ENCODE measurements at regions not wholly inside any gene's neighbourhood (a gene's known extent, or its start where the extent isn't known, plus 50 kb on each side); places are given as distances from the start of the nearest gene placed in this dataset.

- intact Hi-C loops (cut with micrococcal nuclease), result no loop called here
- no peaks in the 10 kb centered on the region for H3K4me1 ChIP-seq (ENCODE audit: insufficient read depth, low read length)
- no peak for TF ChIP-seq CTCF (conservative IDR thresholded peaks at IDR 0.05; ENCODE audit: low read depth, low read length)
- no peaks in the 10 kb centered on the region for H3K9me2 ChIP-seq (replicated peaks; ENCODE audit: low read length)
- ATAC-seq (no peak), DNase-seq (no peak)
- H3K9me3 ChIP-seq (ENCODE audit: low read length), result no peaks in the 10 kb centered on the region
- no peaks in the 10 kb centered on the region for H4K20me1 ChIP-seq (ENCODE audit: low read length)
- no peak overlapping the region for H3K9ac ChIP-seq (ENCODE audit: low read length)
- H3F3A ChIP-seq (ENCODE audit: low read length, unreplicated experiment), result no peaks in the 10 kb centered on the region
- ChIA-PET POLR2A (ENCODE audit: unreplicated experiment) (no interaction called here), CTCF (no interaction called here)
- H3K27ac ChIP-seq (ENCODE audit: low read length), result no peak overlapping the region
- no peak overlapping the region for H2AFZ ChIP-seq (ENCODE audit: low read length)
- H3K27me3 ChIP-seq (ENCODE audit: low read length), result no peaks in the 10 kb centered on the region
- no peaks in the 10 kb centered on the region for H3K79me2 ChIP-seq (ENCODE audit: low read length)
- no peak overlapping the region for H3K4me3 ChIP-seq (ENCODE audit: low read length)
- no peak overlapping the region for H3K4me2 ChIP-seq (ENCODE audit: low read length)
- BruUV-seq (replicated peaks), result no TSS peak
- no peaks in the 10 kb centered on the region for H3K36me3 ChIP-seq (ENCODE audit: low read depth, low read length)
Measured at GRCh38 chr5:3384531-3384930, 211.1 kb upstream of the IRX1 start.

- ChIA-PET CTCF (no interaction called here), POLR2A (ENCODE audit: unreplicated experiment) (no interaction called here)
- H2AFZ ChIP-seq (ENCODE audit: low read length), result no peak overlapping the region
- no peaks in the 10 kb centered on the region for H3K36me3 ChIP-seq (ENCODE audit: low read depth, low read length)
- ATAC-seq (no peak), DNase-seq (no peak)
- no peak overlapping the region for H3K4me3 ChIP-seq (ENCODE audit: low read length)
- no peak overlapping the region for H3K27ac ChIP-seq (ENCODE audit: low read length)
- H3K4me1 ChIP-seq (ENCODE audit: insufficient read depth, low read length), result no peaks in the 10 kb centered on the region
- TF ChIP-seq EZH2phosphoT487 (IDR thresholded peaks at IDR 0.05; ENCODE audit: borderline replicate concordance, low read length), result no peak
- TF ChIP-seq EZH2 (IDR thresholded peaks at IDR 0.05; ENCODE audit: low read length, unreplicated experiment), result no peak
- no peak for TF ChIP-seq CTCF (conservative IDR thresholded peaks at IDR 0.05; ENCODE audit: low read depth, low read length)
- no peaks in the 10 kb centered on the region for H3K79me2 ChIP-seq (ENCODE audit: low read length)
- H3F3A ChIP-seq (ENCODE audit: low read length, unreplicated experiment), result no peaks in the 10 kb centered on the region
- H4K20me1 ChIP-seq (ENCODE audit: low read length), result no peaks in the 10 kb centered on the region
- no peak overlapping the region for H3K4me2 ChIP-seq (ENCODE audit: low read length)
- H3K9ac ChIP-seq (ENCODE audit: low read length), result no peak overlapping the region
- intact Hi-C loops (cut with micrococcal nuclease), result no loop called here
- H3K9me2 ChIP-seq (replicated peaks; ENCODE audit: low read length), result no peaks in the 10 kb centered on the region
- H3K27me3 ChIP-seq (ENCODE audit: low read length), result no peaks in the 10 kb centered on the region
- BruUV-seq (replicated peaks), result no TSS peak
- no peaks in the 10 kb centered on the region for H3K9me3 ChIP-seq (ENCODE audit: low read length)
Measured at GRCh38 chr5:3382782-3383181, 212.8 kb upstream of the IRX1 start.

- no peak overlapping the region for H2AFZ ChIP-seq (ENCODE audit: low read length)
- ChIA-PET CTCF (no interaction called here), POLR2A (ENCODE audit: unreplicated experiment) (no interaction called here)
- TF ChIP-seq EZH2 (IDR thresholded peaks at IDR 0.05; ENCODE audit: low read length, unreplicated experiment), result no peak
- TF ChIP-seq EZH2phosphoT487 (IDR thresholded peaks at IDR 0.05; ENCODE audit: borderline replicate concordance, low read length), result no peak
- no peak for TF ChIP-seq CTCF (conservative IDR thresholded peaks at IDR 0.05; ENCODE audit: low read depth, low read length)
- no peaks in the 10 kb centered on the region for H3K36me3 ChIP-seq (ENCODE audit: low read depth, low read length)
- no peak overlapping the region for H3K4me3 ChIP-seq (ENCODE audit: low read length)
- H3F3A ChIP-seq (ENCODE audit: low read length, unreplicated experiment), result no peaks in the 10 kb centered on the region
- DNase-seq (no peak), ATAC-seq (no peak)
- H4K20me1 ChIP-seq (ENCODE audit: low read length), result no peaks in the 10 kb centered on the region
- no peaks in the 10 kb centered on the region for H3K9me3 ChIP-seq (ENCODE audit: low read length)
- no peak overlapping the region for H3K27ac ChIP-seq (ENCODE audit: low read length)
- H3K4me1 ChIP-seq (ENCODE audit: insufficient read depth, low read length), result no peaks in the 10 kb centered on the region
- H3K9me2 ChIP-seq (replicated peaks; ENCODE audit: low read length), result no peaks in the 10 kb centered on the region
- H3K79me2 ChIP-seq (ENCODE audit: low read length), result no peaks in the 10 kb centered on the region
- no peak overlapping the region for H3K4me2 ChIP-seq (ENCODE audit: low read length)
- no peaks in the 10 kb centered on the region for H3K27me3 ChIP-seq (ENCODE audit: low read length)
- no TSS peak for BruUV-seq (replicated peaks)
- no peak overlapping the region for H3K9ac ChIP-seq (ENCODE audit: low read length)
- intact Hi-C loops (cut with micrococcal nuclease), result no loop called here
Measured at GRCh38 chr5:3382151-3382550, 213.5 kb upstream of the IRX1 start.
